Thoracic aorta (tissue), 2 donors: ENCODE measurements at regions not wholly inside any gene's neighbourhood (a gene's known extent, or its start where the extent isn't known, plus 50 kb on each side); places are given as distances from the start of the nearest gene placed in this dataset.

ENCODE experiments used
- ATAC-seq: fragments of 150-250 bp; one replicate; pipeline ENCODE4 v1.8.0; 2017; ENCODE audit warnings: low read depth; ENCODE audit not compliant: insufficient number of reproducible peaks, low FRiP score
- DNase-seq: peaks from one replicate; pipeline ENCODE4 v3.0.0-alpha.2; 2020; ENCODE audit warnings: low spot score
- H3K27ac ChIP-seq, 2 donors: fragments of 200-600 bp; sonication (generic); 1 replicate in 1 of 2; 2 replicates in 1 of 2; pipeline ENCODE4 v1.5.1; 2016; ENCODE audit warnings: mild to moderate bottlenecking in 2 of 2, moderate library complexity in 2 of 2
- H3K27me3 ChIP-seq: fragments of 200-600 bp; sonication (generic); replicated peaks from 2 replicates; pipeline ENCODE4 v1.6.0; 2016; ENCODE audit warnings: mild to moderate bottlenecking; ENCODE audit not compliant: insufficient read depth
- H3K36me3 ChIP-seq: fragments of 200-600 bp; sonication (generic); one replicate; pipeline ENCODE4 v1.5.1; 2016
- H3K4me1 ChIP-seq, 2 donors: fragments of 200-600 bp; sonication (generic); 1 replicate in 1 of 2; 2 replicates in 1 of 2; pipeline versions ENCODE4 v1.5.1 to v1.6.0; 2016; ENCODE audit warnings: low read depth in 2 of 2, mild to moderate bottlenecking in 1 of 2; ENCODE audit not compliant: control insufficient read depth in 1 of 2
- H3K4me3 ChIP-seq: fragments of 200-600 bp; sonication (generic); 2 replicates; pipeline ENCODE4 v1.5.1; 2016; ENCODE audit warnings: mild to moderate bottlenecking
- H3K9me3 ChIP-seq: fragments of 200-600 bp; sonication (generic); 2 replicates; pipeline ENCODE4 v1.5.1; 2016
- TF ChIP-seq, protein P1 (sequence below): fragments of 200-600 bp; sonication (generic); IDR thresholded peaks from one replicate; pipeline ENCODE4 v1.5.1; 2019; ENCODE audit warnings: antibody characterized with exemption

- no peak overlapping the region for H3K4me3 ChIP-seq
- TF ChIP-seq, protein P1, sequence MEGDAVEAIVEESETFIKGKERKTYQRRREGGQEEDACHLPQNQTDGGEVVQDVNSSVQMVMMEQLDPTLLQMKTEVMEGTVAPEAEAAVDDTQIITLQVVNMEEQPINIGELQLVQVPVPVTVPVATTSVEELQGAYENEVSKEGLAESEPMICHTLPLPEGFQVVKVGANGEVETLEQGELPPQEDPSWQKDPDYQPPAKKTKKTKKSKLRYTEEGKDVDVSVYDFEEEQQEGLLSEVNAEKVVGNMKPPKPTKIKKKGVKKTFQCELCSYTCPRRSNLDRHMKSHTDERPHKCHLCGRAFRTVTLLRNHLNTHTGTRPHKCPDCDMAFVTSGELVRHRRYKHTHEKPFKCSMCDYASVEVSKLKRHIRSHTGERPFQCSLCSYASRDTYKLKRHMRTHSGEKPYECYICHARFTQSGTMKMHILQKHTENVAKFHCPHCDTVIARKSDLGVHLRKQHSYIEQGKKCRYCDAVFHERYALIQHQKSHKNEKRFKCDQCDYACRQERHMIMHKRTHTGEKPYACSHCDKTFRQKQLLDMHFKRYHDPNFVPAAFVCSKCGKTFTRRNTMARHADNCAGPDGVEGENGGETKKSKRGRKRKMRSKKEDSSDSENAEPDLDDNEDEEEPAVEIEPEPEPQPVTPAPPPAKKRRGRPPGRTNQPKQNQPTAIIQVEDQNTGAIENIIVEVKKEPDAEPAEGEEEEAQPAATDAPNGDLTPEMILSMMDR: no peak
These were observed 200.9 kb upstream of the DTNA start for GRCh38 chr18:34509163-34509562.

GRCh38 chr18:34509879-34510586 lies 200.1 kb upstream of the DTNA start:
- TF ChIP-seq, protein P1: no peak
- Histone ChIP-seq H3K9me3 (no peaks in the 10 kb centered on the region), H3K4me3 (no peak overlapping the region), H3K27me3 (no peaks in the 10 kb centered on the region), H3K4me1 (peaks cover 0 to 6% of the 10 kb centered on the region in 2 donors), H3K36me3 (no peaks in the 10 kb centered on the region), H3K27ac (peak overlapping the region in 1 of 2 donors; percentile 17)
- DNase-seq (no peak), ATAC-seq (no peak)

More at GRCh38 chr18:34509163-34509562, 200.9 kb upstream of the DTNA start:
- peaks cover 0 to 6% of the 10 kb centered on the region in 2 donors for H3K4me1 ChIP-seq
- ATAC-seq: no peak
- no peak overlapping the region for H3K27ac ChIP-seq
- DNase-seq: no peak
- no peaks in the 10 kb centered on the region for H3K9me3 ChIP-seq
- H3K36me3 ChIP-seq: no peaks in the 10 kb centered on the region
- H3K27me3 ChIP-seq: no peaks in the 10 kb centered on the region

- DNase-seq: no peak
- H3K27me3 ChIP-seq: no peaks in the 10 kb centered on the region
- no peak overlapping the region for H3K27ac ChIP-seq
- TF ChIP-seq, protein P1: no peak
- H3K4me1 ChIP-seq: peaks cover 0 to 6% of the 10 kb centered on the region in 2 donors
- H3K4me3 ChIP-seq: no peak overlapping the region
- H3K36me3 ChIP-seq: no peaks in the 10 kb centered on the region
- ATAC-seq: no peak
- no peaks in the 10 kb centered on the region for H3K9me3 ChIP-seq
These were observed 199.2 kb upstream of the DTNA start for GRCh38 chr18:34510926-34511325.

DNA sequence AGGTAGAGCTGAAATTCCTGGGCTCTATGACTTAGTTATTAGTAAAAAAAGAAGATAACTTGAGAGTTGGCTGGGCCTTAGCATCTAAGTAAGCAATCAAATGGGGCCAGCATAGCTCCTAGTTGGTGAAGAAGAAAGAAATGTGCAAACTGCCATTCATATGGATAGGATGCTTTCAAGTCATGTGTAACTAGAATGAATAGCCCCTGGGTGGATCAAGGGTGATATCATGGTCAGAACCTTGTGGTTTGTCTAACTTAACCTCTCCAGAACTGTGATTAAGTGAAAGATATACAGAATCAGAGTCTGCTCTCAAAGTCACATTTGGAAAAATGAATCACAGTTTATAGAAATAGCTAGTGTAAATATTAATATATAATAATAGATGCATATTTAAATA lies 198.7 kb upstream of the DTNA start:
- TF ChIP-seq, protein P1: no peak
- no peak overlapping the region for H3K27ac ChIP-seq
- H3K4me1 ChIP-seq: peaks cover 0 to 6% of the 10 kb centered on the region in 2 donors
- no peak overlapping the region for H3K4me3 ChIP-seq
- ATAC-seq (no peak), DNase-seq (no peak)
- H3K27me3 ChIP-seq: no peaks in the 10 kb centered on the region
- H3K36me3 ChIP-seq: no peaks in the 10 kb centered on the region
- H3K9me3 ChIP-seq: no peaks in the 10 kb centered on the region

GRCh38 chr18:34511879-34512278 lies 198.2 kb upstream of the DTNA start:
- Histone ChIP-seq H3K27me3 (no peaks in the 10 kb centered on the region), H3K36me3 (no peaks in the 10 kb centered on the region), H3K4me3 (no peak overlapping the region), H3K4me1 (peaks cover 0 to 6% of the 10 kb centered on the region in 2 donors), H3K9me3 (no peaks in the 10 kb centered on the region), H3K27ac (no peak overlapping the region)
- ATAC-seq (no peak), DNase-seq (no peak)
- TF ChIP-seq, protein P1: no peak
